ENCODE measurements at regions not wholly inside any gene's neighbourhood (a gene's known extent, or its start where the extent isn't known, plus 50 kb on each side); places are given as distances from the start of the nearest gene placed in this dataset.

GRCh38 chr13:53520132-53520531 lies 491.5 kb downstream of the OLFM4 start:
- Histone ChIP-seq H3K9me3 (no peaks in the 10 kb centered on the region), H3K27ac (no peak overlapping the region), H3K36me3 (no peaks in the 10 kb centered on the region), H3K27me3 (no peaks in the 10 kb centered on the region), H3K4me3 (no peak overlapping the region), H3K4me1 (no peaks in the 10 kb centered on the region)
- TF ChIP-seq, protein P1, sequence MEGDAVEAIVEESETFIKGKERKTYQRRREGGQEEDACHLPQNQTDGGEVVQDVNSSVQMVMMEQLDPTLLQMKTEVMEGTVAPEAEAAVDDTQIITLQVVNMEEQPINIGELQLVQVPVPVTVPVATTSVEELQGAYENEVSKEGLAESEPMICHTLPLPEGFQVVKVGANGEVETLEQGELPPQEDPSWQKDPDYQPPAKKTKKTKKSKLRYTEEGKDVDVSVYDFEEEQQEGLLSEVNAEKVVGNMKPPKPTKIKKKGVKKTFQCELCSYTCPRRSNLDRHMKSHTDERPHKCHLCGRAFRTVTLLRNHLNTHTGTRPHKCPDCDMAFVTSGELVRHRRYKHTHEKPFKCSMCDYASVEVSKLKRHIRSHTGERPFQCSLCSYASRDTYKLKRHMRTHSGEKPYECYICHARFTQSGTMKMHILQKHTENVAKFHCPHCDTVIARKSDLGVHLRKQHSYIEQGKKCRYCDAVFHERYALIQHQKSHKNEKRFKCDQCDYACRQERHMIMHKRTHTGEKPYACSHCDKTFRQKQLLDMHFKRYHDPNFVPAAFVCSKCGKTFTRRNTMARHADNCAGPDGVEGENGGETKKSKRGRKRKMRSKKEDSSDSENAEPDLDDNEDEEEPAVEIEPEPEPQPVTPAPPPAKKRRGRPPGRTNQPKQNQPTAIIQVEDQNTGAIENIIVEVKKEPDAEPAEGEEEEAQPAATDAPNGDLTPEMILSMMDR (IDR thresholded peaks at IDR 0.05) = no peak
- intact Hi-C loops (cut with DNase I) = no loop called here
- DNase-seq (ENCODE audit: low spot score in 2 of 2) = no peak

DNA sequence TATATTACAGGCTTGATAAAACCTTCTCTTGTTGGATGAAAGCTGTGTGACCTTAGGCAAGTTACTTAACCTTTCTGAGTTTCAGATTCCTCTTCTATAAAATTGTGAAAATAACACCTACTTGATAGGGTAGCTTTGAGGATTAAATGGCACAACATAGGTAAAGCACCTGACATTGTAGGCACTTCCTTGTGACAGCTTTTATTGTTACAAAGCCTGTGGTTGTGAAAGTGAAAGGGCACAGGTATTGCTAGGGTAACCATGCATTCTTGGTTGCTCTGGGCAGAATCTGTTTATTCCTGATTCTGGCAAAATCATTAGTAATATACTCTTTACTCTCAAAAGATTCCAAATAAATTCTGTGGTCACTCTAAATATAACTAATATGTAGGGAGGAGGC lies 493.4 kb downstream of the OLFM4 start:
- Histone ChIP-seq H3K4me3 (no peak overlapping the region), H3K27me3 (no peaks in the 10 kb centered on the region), H3K4me1 (no peaks in the 10 kb centered on the region), H3K36me3 (no peaks in the 10 kb centered on the region), H3K27ac (no peak overlapping the region), H3K9me3 (no peaks in the 10 kb centered on the region)
- intact Hi-C loops (cut with DNase I) = no loop called here
- TF ChIP-seq, protein P1 (IDR thresholded peaks at IDR 0.05) = no peak
- DNase-seq (ENCODE audit: low spot score in 2 of 2) = no peak

DNA sequence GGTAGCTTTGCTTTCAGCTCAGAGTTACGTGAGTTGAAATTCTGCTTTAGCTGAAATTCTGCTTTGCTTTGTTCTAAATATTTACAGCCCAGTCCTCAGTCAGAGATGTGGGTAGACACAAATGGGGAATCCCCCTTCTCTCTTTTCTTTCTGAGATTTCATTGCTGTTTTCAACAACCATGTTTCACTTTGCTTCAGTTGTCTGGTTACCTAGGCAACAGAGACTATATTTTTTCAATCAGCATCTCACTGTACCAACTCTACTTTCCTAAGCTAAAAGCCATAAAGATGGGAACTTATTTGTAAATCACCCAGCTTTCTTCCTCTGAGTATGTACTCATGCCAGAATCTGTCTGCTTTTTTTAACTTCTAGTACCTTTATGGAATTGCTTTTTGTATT lies 509.0 kb downstream of the OLFM4 start:
- TF ChIP-seq, protein P1 (IDR thresholded peaks at IDR 0.05) = no peak
- no peaks in the 10 kb centered on the region for H3K27me3 ChIP-seq
- H3K4me1 ChIP-seq = no peaks in the 10 kb centered on the region
- no peak for DNase-seq (ENCODE audit: low spot score in 2 of 2)
- H3K36me3 ChIP-seq = no peaks in the 10 kb centered on the region
- intact Hi-C loops (cut with DNase I) = no loop called here
- no peak overlapping the region for H3K27ac ChIP-seq
- no peak overlapping the region for H3K4me3 ChIP-seq
- H3K9me3 ChIP-seq = no peaks in the 10 kb centered on the region

DNA sequence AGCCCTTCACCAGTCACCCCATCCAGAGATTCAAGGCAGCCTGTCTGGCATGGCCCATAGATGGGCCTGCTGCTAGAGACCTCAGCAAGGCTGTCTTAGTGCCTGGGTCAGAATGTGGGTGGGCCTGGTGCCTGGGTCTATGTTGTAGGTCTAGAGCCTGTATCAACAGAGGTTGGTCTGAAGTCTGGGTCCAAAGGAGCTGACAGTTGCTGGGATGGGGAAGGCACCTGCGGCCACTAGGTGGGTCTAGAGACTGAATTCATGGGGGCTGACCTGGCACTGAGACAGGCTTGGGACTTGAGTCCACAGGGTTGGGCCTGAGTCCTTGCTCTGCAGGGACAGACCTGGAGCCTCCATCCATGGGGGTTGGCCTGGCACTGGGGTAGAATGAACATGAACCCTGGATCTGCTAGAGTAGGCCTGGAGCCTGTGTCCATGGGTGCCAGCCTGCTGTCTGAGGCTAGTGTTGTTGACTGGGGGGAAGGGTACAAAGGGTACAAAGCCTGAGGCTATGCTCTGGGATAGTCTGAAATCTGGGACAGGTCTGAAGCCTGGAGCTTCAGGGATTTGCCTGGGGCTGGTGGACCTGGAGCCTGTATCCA lies 516.8 kb downstream of the OLFM4 start:
- intact Hi-C loops (cut with DNase I) = no loop called here
- no peak overlapping the region for H3K4me3 ChIP-seq

GRCh38 chr13:53560556-53560955 lies 531.9 kb downstream of the OLFM4 start:
- no peak for DNase-seq (ENCODE audit: low spot score in 2 of 2)
- TF ChIP-seq, protein P1 (IDR thresholded peaks at IDR 0.05) = no peak
- H3K4me3 ChIP-seq = no peak overlapping the region
- H3K27me3 ChIP-seq = no peaks in the 10 kb centered on the region
- no peak overlapping the region for H3K27ac ChIP-seq
- no peaks in the 10 kb centered on the region for H3K4me1 ChIP-seq
- H3K36me3 ChIP-seq = no peaks in the 10 kb centered on the region
- intact Hi-C loops (cut with DNase I) = no loop called here
- no peaks in the 10 kb centered on the region for H3K9me3 ChIP-seq

More for the DNA sequence above, 516.8 kb downstream of the OLFM4 start:
- no peaks in the 10 kb centered on the region for H3K27me3 ChIP-seq
- no peaks in the 10 kb centered on the region for H3K4me1 ChIP-seq
- peaks cover 0 to 3% of the 10 kb centered on the region in 2 donors for H3K9me3 ChIP-seq
- no peak overlapping the region for H3K27ac ChIP-seq
- no peak for DNase-seq (ENCODE audit: low spot score in 2 of 2)
- TF ChIP-seq, protein P1 (IDR thresholded peaks at IDR 0.05) = no peak
- H3K36me3 ChIP-seq = no peaks in the 10 kb centered on the region

DNA sequence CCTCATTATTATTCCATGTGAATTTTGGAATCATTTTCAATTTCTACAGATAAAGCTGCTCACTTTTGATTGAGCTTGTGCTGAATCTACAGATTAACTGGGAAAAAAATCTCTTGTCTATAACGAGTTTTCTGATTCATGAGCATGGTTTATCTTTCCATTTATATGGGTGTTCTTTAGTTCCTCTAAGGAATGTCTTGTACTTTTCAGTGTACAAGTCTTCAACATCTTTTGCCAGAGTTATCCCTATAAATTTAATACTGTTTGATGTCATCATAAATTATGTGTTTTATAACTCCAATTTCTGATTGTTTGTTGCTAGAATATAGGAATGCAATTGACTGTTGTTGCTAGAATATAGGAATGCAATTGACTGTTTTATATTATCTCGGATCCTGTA lies 533.8 kb downstream of the OLFM4 start:
- Histone ChIP-seq H3K9me3 (no peaks in the 10 kb centered on the region), H3K27ac (no peak overlapping the region), H3K27me3 (no peaks in the 10 kb centered on the region), H3K4me1 (no peaks in the 10 kb centered on the region), H3K36me3 (no peaks in the 10 kb centered on the region), H3K4me3 (no peak overlapping the region)
- intact Hi-C loops (cut with DNase I) = no loop called here
- no peak for DNase-seq (ENCODE audit: low spot score in 2 of 2)
- TF ChIP-seq, protein P1 (IDR thresholded peaks at IDR 0.05) = no peak
